DND-41 (cell line): ENCODE measurements at regions not wholly inside any gene's neighbourhood (a gene's known extent, or its start where the extent isn't known, plus 50 kb on each side); places are given as distances from the start of the nearest gene placed in this dataset.
"Not testable (repeated sequence)": the region's sequence is repeated elsewhere in the genome, so short reads cannot be mapped to it uniquely, and the experiment has no call there.

ENCODE experiments used
- ATAC-seq: fragments of 200-7000 bp; cut with Tn5 transposase; 3 replicates; pipeline ENCODE4 v1.9.1; 2021; ENCODE audit warnings: low read depth; ENCODE audit not compliant: insufficient read depth
- DNase-seq: peaks from one replicate; pipeline ENCODE4 v3.0.0-alpha.2; 2020
- H2AFZ ChIP-seq: 2 replicates; pipeline ENCODE4 v1.6.0; 2012; ENCODE audit warnings: low read depth, low read length
- H3K27ac ChIP-seq: 2 replicates; pipeline ENCODE4 v1.5.1; 2012; ENCODE audit warnings: low read length, inconsistent platforms
- H3K27me3 ChIP-seq: fragments of 200-600 bp; sonication (generic); 2 replicates; pipeline ENCODE4 v1.6.0; 2012; ENCODE audit warnings: low read length, mild to moderate bottlenecking, inconsistent platforms; ENCODE audit not compliant: insufficient read depth, poor library complexity
- H3K36me3 ChIP-seq: 2 replicates; pipeline ENCODE4 v1.5.1; 2012; ENCODE audit warnings: low read length, inconsistent platforms; ENCODE audit not compliant: insufficient read depth
- H3K4me1 ChIP-seq: 2 replicates; pipeline ENCODE4 v1.5.1; 2012; ENCODE audit warnings: mild to moderate bottlenecking, low read length; ENCODE audit not compliant: insufficient read depth
- H3K4me2 ChIP-seq: 2 replicates; pipeline ENCODE4 v1.6.0; 2012; ENCODE audit warnings: mild to moderate bottlenecking, moderate library complexity, low read length, inconsistent platforms; ENCODE audit not compliant: insufficient read depth
- H3K4me3 ChIP-seq, 2 experiments: fragments of 200-600 bp in 1 of 2; shearing (Covaris generic) in 1 of 2; 2 replicates each; pipeline ENCODE4 v1.5.1; 2012 to 2016; ENCODE audit warnings: inconsistent platforms in 2 of 2, low read length in 2 of 2, mild to moderate bottlenecking in 2 of 2, low read depth in 1 of 2, moderate library complexity in 1 of 2
- H3K79me2 ChIP-seq: 2 replicates; pipeline ENCODE4 v1.6.0; 2012; ENCODE audit warnings: low read length, inconsistent platforms; ENCODE audit not compliant: insufficient read depth
- H3K9ac ChIP-seq: 2 replicates; pipeline ENCODE4 v1.6.0; 2012; ENCODE audit warnings: low read depth, mild to moderate bottlenecking, inconsistent platforms, low read length, moderate library complexity
- H3K9me3 ChIP-seq: 2 replicates; pipeline ENCODE4 v1.5.1; 2012; ENCODE audit warnings: low read length, moderate library complexity, mild to moderate bottlenecking, inconsistent platforms; ENCODE audit not compliant: insufficient read depth, severe bottlenecking
- H4K20me1 ChIP-seq: 2 replicates; pipeline ENCODE4 v1.6.0; 2012; ENCODE audit warnings: low read length; ENCODE audit not compliant: insufficient read depth
- EZH2 ChIP-seq: IDR thresholded peaks from 3 replicates; pipeline ENCODE4 v1.6.1; 2012; ENCODE audit warnings: borderline replicate concordance, low read depth, mild to moderate bottlenecking, moderate library complexity, low read length, inconsistent platforms; ENCODE audit not compliant: severe bottlenecking
- TF ChIP-seq, protein P1 (sequence below): IDR thresholded peaks from 2 replicates; pipeline ENCODE4 v1.5.1; 2012; ENCODE audit warnings: borderline replicate concordance, low read length, moderate library complexity, mild to moderate bottlenecking; ENCODE audit not compliant: poor library complexity, severe bottlenecking; ENCODE audit errors: extremely low read depth

DNA sequence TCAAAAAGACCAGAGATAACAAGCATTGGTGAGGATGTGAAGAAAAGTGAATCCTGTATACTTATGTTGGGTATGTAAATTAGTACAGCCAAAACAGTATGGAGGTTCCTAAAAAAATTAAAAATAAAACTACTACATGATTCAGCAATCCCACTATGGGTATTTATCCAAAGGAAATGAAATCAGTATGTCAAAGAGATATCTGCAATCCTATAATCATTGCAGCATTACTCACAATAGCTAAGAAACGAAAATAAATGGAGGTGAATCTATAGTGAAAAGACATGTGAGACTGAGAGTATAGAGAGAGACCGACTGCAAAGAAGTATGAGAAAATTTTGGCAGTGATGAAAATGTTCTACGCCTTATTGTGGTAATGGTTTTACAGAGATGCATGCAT, 139.2 kb upstream of the TMEM168 start:
- no peaks in the 10 kb centered on the region for H4K20me1 ChIP-seq
- no peaks in the 10 kb centered on the region for H3K36me3 ChIP-seq
- H2AFZ ChIP-seq: no peak overlapping the region
- H3K9ac ChIP-seq: no peak overlapping the region
- no peaks in the 10 kb centered on the region for H3K27me3 ChIP-seq
- no peak overlapping the region for H3K4me3 ChIP-seq
- TF ChIP-seq, protein P1, sequence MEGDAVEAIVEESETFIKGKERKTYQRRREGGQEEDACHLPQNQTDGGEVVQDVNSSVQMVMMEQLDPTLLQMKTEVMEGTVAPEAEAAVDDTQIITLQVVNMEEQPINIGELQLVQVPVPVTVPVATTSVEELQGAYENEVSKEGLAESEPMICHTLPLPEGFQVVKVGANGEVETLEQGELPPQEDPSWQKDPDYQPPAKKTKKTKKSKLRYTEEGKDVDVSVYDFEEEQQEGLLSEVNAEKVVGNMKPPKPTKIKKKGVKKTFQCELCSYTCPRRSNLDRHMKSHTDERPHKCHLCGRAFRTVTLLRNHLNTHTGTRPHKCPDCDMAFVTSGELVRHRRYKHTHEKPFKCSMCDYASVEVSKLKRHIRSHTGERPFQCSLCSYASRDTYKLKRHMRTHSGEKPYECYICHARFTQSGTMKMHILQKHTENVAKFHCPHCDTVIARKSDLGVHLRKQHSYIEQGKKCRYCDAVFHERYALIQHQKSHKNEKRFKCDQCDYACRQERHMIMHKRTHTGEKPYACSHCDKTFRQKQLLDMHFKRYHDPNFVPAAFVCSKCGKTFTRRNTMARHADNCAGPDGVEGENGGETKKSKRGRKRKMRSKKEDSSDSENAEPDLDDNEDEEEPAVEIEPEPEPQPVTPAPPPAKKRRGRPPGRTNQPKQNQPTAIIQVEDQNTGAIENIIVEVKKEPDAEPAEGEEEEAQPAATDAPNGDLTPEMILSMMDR: no peak
- TF ChIP-seq EZH2: no peak
- peaks cover 9% of the 10 kb centered on the region for H3K4me1 ChIP-seq
- no peak for DNase-seq
- peaks cover 48% of the 10 kb centered on the region for H3K79me2 ChIP-seq
- no peaks in the 10 kb centered on the region for H3K9me3 ChIP-seq
- no peak overlapping the region for H3K4me2 ChIP-seq
- no peak for ATAC-seq
- H3K27ac ChIP-seq: no peak overlapping the region

DNA sequence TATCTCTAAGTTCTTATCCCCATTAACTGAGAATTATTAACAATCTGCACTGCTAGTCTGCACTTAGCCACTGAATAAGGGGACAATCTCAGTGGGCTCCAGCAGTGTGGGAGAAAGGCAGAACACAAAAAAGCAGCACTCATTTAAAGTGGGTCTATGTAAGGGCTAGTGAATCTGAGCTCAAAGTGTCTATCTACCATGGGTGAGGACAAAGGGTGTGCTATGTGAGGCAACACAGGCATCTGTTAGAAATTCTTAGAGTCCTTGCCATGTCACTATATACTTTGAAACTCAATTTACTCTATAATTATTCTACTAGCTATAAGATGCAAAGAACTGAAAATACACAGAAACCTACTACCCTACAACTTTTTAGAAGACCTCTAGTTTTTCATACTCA, 135.8 kb upstream of the TMEM168 start:
- TF ChIP-seq, protein P1: no peak
- TF ChIP-seq EZH2: no peak
- DNase-seq (no peak), ATAC-seq (no peak)
- H3K27ac ChIP-seq: no peak overlapping the region
- no peaks in the 10 kb centered on the region for H3K9me3 ChIP-seq
- no peak overlapping the region for H2AFZ ChIP-seq
- no peaks in the 10 kb centered on the region for H3K27me3 ChIP-seq
- H3K4me1 ChIP-seq: peaks cover 3% of the 10 kb centered on the region
- no peak overlapping the region for H3K4me3 ChIP-seq
- H4K20me1 ChIP-seq: no peaks in the 10 kb centered on the region
- peaks cover 30% of the 10 kb centered on the region for H3K79me2 ChIP-seq
- no peak overlapping the region for H3K9ac ChIP-seq
- no peak overlapping the region for H3K4me2 ChIP-seq
- H3K36me3 ChIP-seq: no peaks in the 10 kb centered on the region

DNA sequence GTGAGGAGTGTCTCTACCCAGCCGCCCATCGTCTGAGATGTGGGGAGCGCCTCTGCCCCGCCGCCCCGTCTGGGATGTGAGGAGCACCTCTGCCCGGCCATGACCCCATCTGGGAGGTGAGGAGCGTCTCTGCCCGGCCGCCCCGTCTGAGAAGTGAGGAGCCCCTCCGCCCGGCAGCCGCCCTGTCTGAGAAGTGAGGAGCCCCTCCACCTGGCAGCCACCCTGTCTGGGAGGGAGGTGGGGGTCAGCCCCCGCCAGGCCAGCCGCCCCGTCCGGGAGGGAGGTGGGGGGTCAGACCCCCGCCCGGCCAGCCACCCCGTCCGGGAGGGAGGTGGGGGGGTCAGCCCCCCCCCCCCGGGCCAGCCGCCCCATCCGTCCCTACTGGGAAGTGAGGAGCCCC, 132.4 kb upstream of the TMEM168 start:
- not testable (repeated sequence) for H4K20me1 ChIP-seq, DNase-seq, H3K79me2 ChIP-seq, H3K36me3 ChIP-seq, H2AFZ ChIP-seq, ATAC-seq, H3K27me3 ChIP-seq, H3K4me2 ChIP-seq, H3K27ac ChIP-seq, H3K4me1 ChIP-seq, H3K9me3 ChIP-seq, H3K4me3 ChIP-seq, H3K9ac ChIP-seq

DNA sequence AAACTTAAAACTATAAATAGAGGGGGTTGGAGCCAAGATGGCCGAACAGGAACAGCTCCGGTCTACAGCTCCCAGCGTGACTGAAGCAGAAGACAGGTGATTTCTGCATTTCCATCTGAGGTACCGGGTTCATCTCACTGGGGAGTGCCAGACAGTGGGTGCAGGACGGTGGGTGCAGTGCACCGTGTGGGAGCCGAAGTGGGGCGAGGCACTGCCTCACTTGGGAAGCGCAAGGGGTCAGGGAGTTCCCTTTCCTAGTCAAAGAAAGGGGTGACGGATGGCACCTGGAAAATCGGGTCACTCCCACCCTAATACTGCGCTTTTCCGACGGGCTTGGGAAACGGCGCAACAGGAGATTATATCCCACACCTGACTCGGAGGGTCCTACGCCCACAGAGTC, 126.2 kb upstream of the TMEM168 start:
- H3K4me1 ChIP-seq, H3K9ac ChIP-seq, H3K9me3 ChIP-seq, H3K27me3 ChIP-seq, H3K79me2 ChIP-seq, ATAC-seq, H4K20me1 ChIP-seq, H3K4me2 ChIP-seq, H3K27ac ChIP-seq, H3K4me3 ChIP-seq, H2AFZ ChIP-seq, DNase-seq: not testable (repeated sequence)
- peaks cover 27% of the 10 kb centered on the region for H3K36me3 ChIP-seq

DNA sequence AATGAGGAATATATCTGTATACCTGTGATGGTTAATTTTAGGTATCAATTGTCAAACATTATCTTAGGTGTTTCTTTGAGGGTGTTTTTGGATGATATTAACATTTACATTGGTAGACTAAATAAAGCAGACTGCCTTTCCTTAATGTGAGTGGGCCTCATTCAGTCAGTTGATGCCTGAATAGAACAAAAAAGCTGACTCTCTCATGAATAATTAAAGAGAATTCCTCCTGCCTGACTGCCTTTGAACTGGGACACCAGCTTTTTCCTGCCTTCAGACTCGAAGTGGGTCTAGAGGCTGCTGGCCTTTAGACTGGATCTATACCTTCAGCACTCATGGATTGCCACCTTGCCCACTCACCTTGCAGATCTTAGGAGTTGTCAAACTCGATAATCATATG, 117.9 kb upstream of the TMEM168 start:
- H2AFZ ChIP-seq: no peak overlapping the region
- H3K36me3 ChIP-seq: peaks cover 34% of the 10 kb centered on the region
- no peak overlapping the region for H3K4me3 ChIP-seq
- no peak overlapping the region for H3K9ac ChIP-seq
- ATAC-seq (no peak), DNase-seq (no peak)
- H3K4me1 ChIP-seq: no peaks in the 10 kb centered on the region
- H4K20me1 ChIP-seq: no peaks in the 10 kb centered on the region
- no peaks in the 10 kb centered on the region for H3K79me2 ChIP-seq
- no peak overlapping the region for H3K27ac ChIP-seq
- TF ChIP-seq, protein P1: no peak
- no peak for TF ChIP-seq EZH2
- H3K27me3 ChIP-seq: no peaks in the 10 kb centered on the region
- no peak overlapping the region for H3K4me2 ChIP-seq
- peaks cover 5% of the 10 kb centered on the region for H3K9me3 ChIP-seq
